WTC11 (cell line): ENCODE measurements at regions not wholly inside any gene's neighbourhood (a gene's known extent, or its start where the extent isn't known, plus 50 kb on each side); places are given as distances from the start of the nearest gene placed in this dataset.

Experiments
- ARID4B ChIP-seq: sonication (generic); formaldehyde crosslinking; IDR thresholded peaks from 2 replicates; pipeline ENCODE4 v1.8.0; 2023; ENCODE audit warnings: missing genetic modification reagents, mild to moderate bottlenecking, borderline replicate concordance
- ATF3 ChIP-seq: sonication (generic); formaldehyde crosslinking; conservative IDR thresholded peaks from 2 replicates; pipeline ENCODE4 v1.8.1; 2022; ENCODE audit warnings: mild to moderate bottlenecking, missing genetic modification reagents
- CTCF ChIP-seq: fragments of 200-600 bp; IDR thresholded peaks from 2 replicates; pipeline ENCODE4 v1.8.0; 2022; ENCODE audit warnings: antibody characterized with exemption
- E2F5 ChIP-seq: sonication (generic); formaldehyde crosslinking; IDR thresholded peaks from 2 replicates; pipeline ENCODE4 v1.8.1; 2022; ENCODE audit warnings: mild to moderate bottlenecking, moderate library complexity, missing genetic modification reagents
- ERG ChIP-seq: fragments of 250-450 bp; sonication (Bioruptor Pico); IDR thresholded peaks from 2 replicates; pipeline ENCODE4 v1.8.0; 2021; ENCODE audit warnings: mild to moderate bottlenecking
- KAT7 ChIP-seq: sonication (generic); formaldehyde crosslinking; IDR thresholded peaks from 2 replicates; pipeline ENCODE4 v1.8.1; 2023; ENCODE audit warnings: missing genetic modification reagents, mild to moderate bottlenecking, borderline replicate concordance
- MAX ChIP-seq: sonication (generic); formaldehyde crosslinking; IDR thresholded peaks from 2 replicates; pipeline ENCODE4 v1.8.0; 2022; ENCODE audit warnings: mild to moderate bottlenecking, missing genetic modification reagents
- NFYB ChIP-seq: sonication (generic); formaldehyde crosslinking; conservative IDR thresholded peaks from 2 replicates; pipeline ENCODE4 v1.8.0; 2022; ENCODE audit warnings: low read depth, missing genetic modification reagents
- PRRX2 ChIP-seq: fragments of 250-450 bp; sonication (Bioruptor Pico); IDR thresholded peaks from 2 replicates; pipeline ENCODE4 v1.8.0; 2021; ENCODE audit warnings: mild to moderate bottlenecking
- SP1 ChIP-seq: sonication (generic); formaldehyde crosslinking; conservative IDR thresholded peaks from 2 replicates; pipeline ENCODE4 v1.8.1; 2022; ENCODE audit warnings: missing genetic modification reagents
- STAT6 ChIP-seq: sonication (generic); formaldehyde crosslinking; conservative IDR thresholded peaks from 2 replicates; pipeline ENCODE4 v1.8.1; 2023; ENCODE audit warnings: mild to moderate bottlenecking, low read depth, missing genetic modification reagents, moderate library complexity
- USF2 ChIP-seq: sonication (generic); formaldehyde crosslinking; IDR thresholded peaks from 2 replicates; pipeline ENCODE4 v1.8.1; 2023; ENCODE audit warnings: mild to moderate bottlenecking, missing genetic modification reagents, moderate library complexity
- ZNF396 ChIP-seq: fragments of 250-450 bp; sonication (Bioruptor Pico); IDR thresholded peaks from 2 replicates; pipeline ENCODE4 v1.8.0; 2021; ENCODE audit warnings: mild to moderate bottlenecking, moderate library complexity, borderline replicate concordance

- TF ChIP-seq STAT6 (CRISPR knock-in tag), result no peak
- TF ChIP-seq ZNF396, result no peak
- TF ChIP-seq PRRX2 (CRISPR knock-in tag), result no peak
- TF ChIP-seq USF2 (CRISPR knock-in tag), result no peak
- no peak for TF ChIP-seq ARID4B (CRISPR knock-in tag)
- TF ChIP-seq CTCF, result no peak
- TF ChIP-seq MAX (CRISPR knock-in tag), result no peak
- no peak for TF ChIP-seq KAT7 (CRISPR knock-in tag)
- TF ChIP-seq ATF3 (CRISPR knock-in tag), result no peak
- no peak for TF ChIP-seq E2F5 (CRISPR knock-in tag)
- no peak for TF ChIP-seq NFYB (CRISPR knock-in tag)
- TF ChIP-seq SP1, result no peak
- TF ChIP-seq ERG, result no peak
Observed at GRCh38 chr2:180717588-180717987, 262.8 kb upstream of the UBE2E3 start.
